ENCODE measurements at regions not wholly inside any gene's neighbourhood (a gene's known extent, or its start where the extent isn't known, plus 50 kb on each side); places are given as distances from the start of the nearest gene placed in this dataset.

GRCh38 chr20:6857927-6858326 lies 90.4 kb downstream of the BMP2 start:
- DNase-seq (ENCODE audit: extremely low spot score) = no peak
- TF ChIP-seq ARNT (IDR thresholded peaks at IDR 0.05) = no peak
- no peak for TF ChIP-seq FOXA1 (IDR thresholded peaks at IDR 0.05)
- ChIA-PET POLR2A (no interaction called here), CTCF (no interaction called here)

GRCh38 chr20:6863355-6863754 lies 95.9 kb downstream of the BMP2 start:
- ChIA-PET CTCF (interaction anchor here (0.6 kb wide), 1 partner anchor 13 kb away, joined by 3 read pairs; no protein-coding TSS in a partner anchor), POLR2A (no interaction called here)
- no peak for DNase-seq (ENCODE audit: extremely low spot score)
- no peak for TF ChIP-seq FOXA1 (IDR thresholded peaks at IDR 0.05)
- TF ChIP-seq ZNF384 (IDR thresholded peaks at IDR 0.05) = no peak
- TF ChIP-seq BHLHE40 (IDR thresholded peaks at IDR 0.05; ENCODE audit: borderline replicate concordance) = no peak
- no peak for TF ChIP-seq SUZ12 (IDR thresholded peaks at IDR 0.05)
- no peak for TF ChIP-seq CTBP1 (IDR thresholded peaks at IDR 0.05; ENCODE audit: borderline replicate concordance)

- no peak for TF ChIP-seq LEF1 (IDR thresholded peaks at IDR 0.05; ENCODE audit: borderline replicate concordance)
- no peak for TF ChIP-seq ELF4 (IDR thresholded peaks at IDR 0.05)
- no peak for TF ChIP-seq TARDBP (IDR thresholded peaks at IDR 0.05)
- TF ChIP-seq CTBP1 (IDR thresholded peaks at IDR 0.05; ENCODE audit: borderline replicate concordance) = no peak
- no peak for TF ChIP-seq ARNT (IDR thresholded peaks at IDR 0.05)
- no peak for TF ChIP-seq FOXA1 (IDR thresholded peaks at IDR 0.05)
- no peak for TF ChIP-seq L3MBTL2 (conservative IDR thresholded peaks at IDR 0.05)
- TF ChIP-seq BHLHE40 (IDR thresholded peaks at IDR 0.05; ENCODE audit: borderline replicate concordance) = no peak
- TF ChIP-seq SP1 (IDR thresholded peaks at IDR 0.05) = no peak
- no peak for TF ChIP-seq HDGF (IDR thresholded peaks at IDR 0.05; ENCODE audit: borderline replicate concordance)
- no peak for DNase-seq (ENCODE audit: extremely low spot score)
- CTCF ChIA-PET = no interaction called here
- POLR2A ChIA-PET = no interaction called here
These were observed 96.3 kb downstream of the BMP2 start for GRCh38 chr20:6863798-6864201.

GRCh38 chr20:6864740-6865139 lies 97.3 kb downstream of the BMP2 start:
- TF ChIP-seq FOXK2 (IDR thresholded peaks at IDR 0.05) (no peak), BHLHE40 (IDR thresholded peaks at IDR 0.05; ENCODE audit: borderline replicate concordance) (no peak), NFRKB (IDR thresholded peaks at IDR 0.05) (no peak), ELF4 (IDR thresholded peaks at IDR 0.05) (no peak), TARDBP (IDR thresholded peaks at IDR 0.05) (no peak), ZNF384 (IDR thresholded peaks at IDR 0.05) (no peak), ARNT (IDR thresholded peaks at IDR 0.05) (no peak), PKNOX1 (IDR thresholded peaks at IDR 0.05) (no peak), SP1 (IDR thresholded peaks at IDR 0.05) (no peak), LEF1 (IDR thresholded peaks at IDR 0.05; ENCODE audit: borderline replicate concordance) (no peak), FOXA1 (IDR thresholded peaks at IDR 0.05) (no peak), CTBP1 (IDR thresholded peaks at IDR 0.05; ENCODE audit: borderline replicate concordance) (no peak), SUZ12 (IDR thresholded peaks at IDR 0.05) (no peak), FOXM1 (IDR thresholded peaks at IDR 0.05; ENCODE audit: borderline replicate concordance) (no peak), L3MBTL2 (conservative IDR thresholded peaks at IDR 0.05) (no peak), HDGF (IDR thresholded peaks at IDR 0.05; ENCODE audit: borderline replicate concordance) (no peak)
- ChIA-PET CTCF (no interaction called here), POLR2A (no interaction called here)
- no peak for DNase-seq (ENCODE audit: extremely low spot score)

- CTCF ChIA-PET = no interaction called here
- POLR2A ChIA-PET = no interaction called here
- DNase-seq (ENCODE audit: extremely low spot score) = no peak
- TF ChIP-seq SUZ12 (IDR thresholded peaks at IDR 0.05) = no peak
- no peak for TF ChIP-seq BHLHE40 (IDR thresholded peaks at IDR 0.05; ENCODE audit: borderline replicate concordance)
- no peak for TF ChIP-seq HDGF (IDR thresholded peaks at IDR 0.05; ENCODE audit: borderline replicate concordance)
- no peak for TF ChIP-seq FOXA1 (IDR thresholded peaks at IDR 0.05)
These were observed 99.3 kb downstream of the BMP2 start for GRCh38 chr20:6866741-6867140.

- TF ChIP-seq NFRKB (IDR thresholded peaks at IDR 0.05) (no peak), ZNF384 (IDR thresholded peaks at IDR 0.05) (no peak), TARDBP (IDR thresholded peaks at IDR 0.05) (no peak), ARNT (IDR thresholded peaks at IDR 0.05) (no peak), PKNOX1 (IDR thresholded peaks at IDR 0.05) (no peak), FOXK2 (IDR thresholded peaks at IDR 0.05) (no peak), L3MBTL2 (conservative IDR thresholded peaks at IDR 0.05) (no peak), FOXA1 (IDR thresholded peaks at IDR 0.05) (no peak), HDGF (IDR thresholded peaks at IDR 0.05; ENCODE audit: borderline replicate concordance) (no peak), BHLHE40 (IDR thresholded peaks at IDR 0.05; ENCODE audit: borderline replicate concordance) (no peak), CTBP1 (IDR thresholded peaks at IDR 0.05; ENCODE audit: borderline replicate concordance) (no peak), SP1 (IDR thresholded peaks at IDR 0.05) (no peak), LEF1 (IDR thresholded peaks at IDR 0.05; ENCODE audit: borderline replicate concordance) (no peak), ELF4 (IDR thresholded peaks at IDR 0.05) (no peak), FOXM1 (IDR thresholded peaks at IDR 0.05; ENCODE audit: borderline replicate concordance) (no peak), SUZ12 (IDR thresholded peaks at IDR 0.05) (no peak)
- ChIA-PET CTCF (no interaction called here), POLR2A (no interaction called here)
- DNase-seq (ENCODE audit: extremely low spot score) = no peak
These were observed 101.4 kb downstream of the BMP2 start for GRCh38 chr20:6868861-6869260.

GRCh38 chr20:6870559-6870958 lies 103.1 kb downstream of the BMP2 start:
- no peak for DNase-seq (ENCODE audit: extremely low spot score)
- ChIA-PET POLR2A (no interaction called here), CTCF (no interaction called here)
- TF ChIP-seq ZNF384 (IDR thresholded peaks at IDR 0.05) = no peak
- no peak for TF ChIP-seq BHLHE40 (IDR thresholded peaks at IDR 0.05; ENCODE audit: borderline replicate concordance)
- TF ChIP-seq L3MBTL2 (conservative IDR thresholded peaks at IDR 0.05) = no peak
- TF ChIP-seq TARDBP (IDR thresholded peaks at IDR 0.05) = no peak
- TF ChIP-seq FOXK2 (IDR thresholded peaks at IDR 0.05) = no peak
- no peak for TF ChIP-seq NFRKB (IDR thresholded peaks at IDR 0.05)
- no peak for TF ChIP-seq FOXA1 (IDR thresholded peaks at IDR 0.05)
- TF ChIP-seq CTBP1 (IDR thresholded peaks at IDR 0.05; ENCODE audit: borderline replicate concordance) = no peak
- no peak for TF ChIP-seq HDGF (IDR thresholded peaks at IDR 0.05; ENCODE audit: borderline replicate concordance)
